22Rv1 (cell line): ENCODE measurements at regions not wholly inside any gene's neighbourhood (a gene's known extent, or its start where the extent isn't known, plus 50 kb on each side); places are given as distances from the start of the nearest gene placed in this dataset.

ENCODE experiments used
- H3K27ac ChIP-seq: fragments of 450-650 bp; 2 replicates; pipeline ENCODE4 v1.5.1; 2017
- ZFX ChIP-seq: fragments of 450-650 bp; IDR thresholded peaks from 2 replicates; pipeline ENCODE4 v1.6.1; 2017; ENCODE audit warnings: antibody characterized with exemption, borderline replicate concordance
- TF ChIP-seq, protein P1 (sequence below): fragments of 450-650 bp; IDR thresholded peaks from 2 replicates; pipeline ENCODE4 v1.5.1; 2017; ENCODE audit warnings: mild to moderate bottlenecking

GRCh38 chr5:158637039-158637438 lies 462.7 kb downstream of the EBF1 start:
- TF ChIP-seq, protein P1, sequence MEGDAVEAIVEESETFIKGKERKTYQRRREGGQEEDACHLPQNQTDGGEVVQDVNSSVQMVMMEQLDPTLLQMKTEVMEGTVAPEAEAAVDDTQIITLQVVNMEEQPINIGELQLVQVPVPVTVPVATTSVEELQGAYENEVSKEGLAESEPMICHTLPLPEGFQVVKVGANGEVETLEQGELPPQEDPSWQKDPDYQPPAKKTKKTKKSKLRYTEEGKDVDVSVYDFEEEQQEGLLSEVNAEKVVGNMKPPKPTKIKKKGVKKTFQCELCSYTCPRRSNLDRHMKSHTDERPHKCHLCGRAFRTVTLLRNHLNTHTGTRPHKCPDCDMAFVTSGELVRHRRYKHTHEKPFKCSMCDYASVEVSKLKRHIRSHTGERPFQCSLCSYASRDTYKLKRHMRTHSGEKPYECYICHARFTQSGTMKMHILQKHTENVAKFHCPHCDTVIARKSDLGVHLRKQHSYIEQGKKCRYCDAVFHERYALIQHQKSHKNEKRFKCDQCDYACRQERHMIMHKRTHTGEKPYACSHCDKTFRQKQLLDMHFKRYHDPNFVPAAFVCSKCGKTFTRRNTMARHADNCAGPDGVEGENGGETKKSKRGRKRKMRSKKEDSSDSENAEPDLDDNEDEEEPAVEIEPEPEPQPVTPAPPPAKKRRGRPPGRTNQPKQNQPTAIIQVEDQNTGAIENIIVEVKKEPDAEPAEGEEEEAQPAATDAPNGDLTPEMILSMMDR = no peak
- TF ChIP-seq ZFX = no peak
- no peak overlapping the region for H3K27ac ChIP-seq

DNA sequence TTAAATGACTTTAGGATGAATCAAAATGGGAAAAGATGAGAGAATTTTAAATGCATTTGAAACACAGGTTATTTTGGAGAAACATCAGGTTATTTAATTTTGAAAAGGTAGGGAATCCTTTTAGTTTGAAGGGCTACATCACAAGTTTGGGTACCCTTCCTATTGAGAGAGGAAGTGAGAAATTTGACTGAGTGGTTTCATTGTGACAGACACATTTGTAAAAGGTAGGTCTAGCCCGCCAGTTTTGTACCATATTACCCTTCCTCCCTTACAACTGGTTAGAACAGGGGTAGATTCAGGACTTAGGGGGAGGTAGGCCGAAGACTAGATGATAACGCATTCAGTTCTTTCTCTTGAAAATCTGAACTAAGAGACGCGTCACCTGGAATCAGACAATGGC lies 464.2 kb downstream of the EBF1 start:
- no peak for TF ChIP-seq ZFX
- TF ChIP-seq, protein P1 = no peak
- no peak overlapping the region for H3K27ac ChIP-seq

GRCh38 chr5:158634714-158635113 lies 465.0 kb downstream of the EBF1 start:
- TF ChIP-seq ZFX = no peak
- TF ChIP-seq, protein P1 = no peak

GRCh38 chr5:158629591-158630312 lies 470.0 kb downstream of the EBF1 start:
- TF ChIP-seq, protein P1 = no peak
- TF ChIP-seq ZFX = no peak
- H3K27ac ChIP-seq = no peak overlapping the region

More at GRCh38 chr5:158634714-158635113, 465.0 kb downstream of the EBF1 start:
- no peak overlapping the region for H3K27ac ChIP-seq

- H3K27ac ChIP-seq = no peak overlapping the region
- TF ChIP-seq, protein P1 = no peak
- TF ChIP-seq ZFX = no peak
These were observed 473.0 kb downstream of the EBF1 start for GRCh38 chr5:158626718-158627117.

- TF ChIP-seq, protein P1 = no peak
- TF ChIP-seq ZFX = no peak
- H3K27ac ChIP-seq = no peak overlapping the region
These were observed 475.7 kb downstream of the EBF1 start for GRCh38 chr5:158623971-158624370.

DNA sequence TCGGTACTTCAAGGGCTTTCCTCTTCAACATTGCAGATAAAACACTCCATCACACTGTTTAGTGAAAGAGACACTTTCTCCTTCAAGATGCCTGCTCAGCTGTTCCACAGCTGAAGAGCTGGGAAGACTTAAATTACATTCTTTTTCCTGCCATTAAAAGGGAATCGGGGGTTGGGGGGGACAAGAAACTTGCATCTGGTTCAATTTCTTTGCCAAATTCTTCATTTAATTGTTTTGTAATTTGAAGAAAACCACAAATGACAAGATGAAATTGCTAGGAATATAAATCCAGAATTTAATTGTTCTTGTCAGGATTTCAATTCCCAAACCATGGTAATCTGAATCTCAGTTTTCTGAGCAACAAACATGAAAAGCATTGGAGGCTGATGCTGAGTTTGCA lies 478.3 kb downstream of the EBF1 start:
- H3K27ac ChIP-seq = no peak overlapping the region
- TF ChIP-seq, protein P1 = no peak
- TF ChIP-seq ZFX = no peak
